Endothelial cell of umbilical vein (primary cell): ENCODE measurements at regions not wholly inside any gene's neighbourhood (a gene's known extent, or its start where the extent isn't known, plus 50 kb on each side); places are given as distances from the start of the nearest gene placed in this dataset.

Experiments
- BruUV-seq: library from RNA; stranded (reverse); fragments of 400-500 nt; replicated peaks from 2 replicates; lab custom pipeline; 2021; lab: Mats Ljungman, UMichigan
- CTCF ChIA-PET: fragments of 300-600, 350-600 bp; sonication (Branson Sonifier 250); formaldehyde crosslinking; loops from one replicate; lab custom pipeline; 2021; ENCODE audit warnings: antibody characterized with exemption, inconsistent platforms; lab: Charles Lee
- POLR2A ChIA-PET: fragments of 300-600, 350-600 bp; sonication (Branson Sonifier 250); formaldehyde crosslinking; loops from one replicate; lab custom pipeline; 2021; ENCODE audit warnings: antibody characterized with exemption, inconsistent platforms; lab: Charles Lee
- DNase-seq: peaks from one replicate; pipeline ENCODE4 v3.0.0-alpha.2; 2011; ENCODE audit warnings: low read depth, low spot score
- FAIRE-seq: peaks from 2 replicates; lab custom pipeline; 2011; peaks lifted over from hg19 to GRCh38; lab: Jason Lieb, UNC
- H2AFZ ChIP-seq: 2 replicates; pipeline ENCODE4 v1.6.0; 2012; ENCODE audit warnings: low read depth, low read length, control low read depth, inconsistent platforms
- H3K27ac ChIP-seq: 2 replicates; pipeline ENCODE4 v1.5.1; 2011; ENCODE audit warnings: low read depth, mild to moderate bottlenecking, control low read depth, low read length, moderate library complexity; ENCODE audit not compliant: insufficient read depth
- H3K27me3 ChIP-seq, 2 experiments: 2 replicates each; pipeline versions ENCODE4 v1.6.0 to v1.6.1; 2011; ENCODE audit warnings: low read length in 2 of 2, mixed read lengths in 1 of 2; ENCODE audit not compliant: control insufficient read depth in 2 of 2, insufficient read depth in 2 of 2
- H3K36me3 ChIP-seq, 2 experiments: 2 replicates in 1 of 2; 3 replicates in 1 of 2; pipeline ENCODE4 v1.5.1; 2011; ENCODE audit warnings: low read length in 2 of 2, mild to moderate bottlenecking in 1 of 2, moderate library complexity in 1 of 2; ENCODE audit not compliant: control insufficient read depth in 2 of 2, insufficient read depth in 2 of 2; ENCODE audit errors: extremely low read depth in 1 of 2
- H3K4me1 ChIP-seq: 3 replicates; pipeline ENCODE4 v1.5.1; 2011; ENCODE audit warnings: mild to moderate bottlenecking, low read length; ENCODE audit not compliant: control insufficient read depth, insufficient read depth; ENCODE audit errors: extremely low read depth
- H3K4me2 ChIP-seq: 2 replicates; pipeline ENCODE4 v1.6.1; 2011; ENCODE audit warnings: low read length, control low read depth, mixed read lengths; ENCODE audit not compliant: insufficient read depth
- H3K4me3 ChIP-seq, 3 experiments: fragments of 200-600 bp in 1 of 3; sonication (generic), shearing (Covaris generic) in 1 of 3; replicated peaks in 1 of 3; 2 replicates each; pipeline ENCODE4 v1.5.1; 2011 to 2016; ENCODE audit warnings: control low read depth in 3 of 3, low read length in 3 of 3, mild to moderate bottlenecking in 2 of 3, inconsistent platforms in 1 of 3, low read depth in 1 of 3, moderate library complexity in 1 of 3; ENCODE audit not compliant: insufficient read depth in 1 of 3
- H3K79me2 ChIP-seq: 2 replicates; pipeline ENCODE4 v1.6.0; 2012; ENCODE audit warnings: low read length, inconsistent platforms; ENCODE audit not compliant: control insufficient read depth, insufficient read depth
- H3K9ac ChIP-seq: replicated peaks from 2 replicates; pipeline ENCODE3; 2011; ENCODE audit warnings: low read length, control low read depth; ENCODE audit not compliant: insufficient read depth; ENCODE audit errors: extremely low read depth
- H3K9me1 ChIP-seq: replicated peaks from 3 replicates; pipeline ENCODE4 v1.6.0; 2011; ENCODE audit warnings: mild to moderate bottlenecking, low read length; ENCODE audit not compliant: control insufficient read depth, insufficient read depth; ENCODE audit errors: extremely low read depth
- H3K9me3 ChIP-seq: replicated peaks from 2 replicates; pipeline ENCODE4 v1.5.1; 2012; ENCODE audit warnings: low read length, inconsistent platforms; ENCODE audit not compliant: control insufficient read depth, insufficient read depth
- H4K20me1 ChIP-seq: replicated peaks from 2 replicates; pipeline ENCODE3; 2011; ENCODE audit warnings: mild to moderate bottlenecking, low read length; ENCODE audit not compliant: control insufficient read depth, insufficient read depth; ENCODE audit errors: extremely low read depth
- EZH2 ChIP-seq: IDR thresholded peaks from 2 replicates; pipeline ENCODE4 v1.6.1; 2012; ENCODE audit warnings: borderline replicate concordance, low read depth, mild to moderate bottlenecking, moderate library complexity, low read length, inconsistent platforms; ENCODE audit not compliant: severe bottlenecking
- FOS ChIP-seq: IDR thresholded peaks from 2 replicates; pipeline ENCODE4 v1.6.1; 2011; ENCODE audit warnings: mild to moderate bottlenecking, low read length, moderate library complexity, borderline replicate concordance; ENCODE audit not compliant: insufficient read depth
- GATA2 ChIP-seq: IDR thresholded peaks from 2 replicates; pipeline ENCODE4 v1.7.0; 2011; ENCODE audit warnings: low read depth, mild to moderate bottlenecking, moderate library complexity, mixed read lengths, low read length; ENCODE audit not compliant: insufficient read length, insufficient read depth
- JUN ChIP-seq: IDR thresholded peaks from 2 replicates; pipeline ENCODE4 v1.6.1; 2011; ENCODE audit warnings: borderline replicate concordance, low read depth; ENCODE audit not compliant: insufficient read length, insufficient read depth
- MAX ChIP-seq: IDR thresholded peaks from 2 replicates; pipeline ENCODE4 v1.6.1; 2011; ENCODE audit not compliant: insufficient read depth, insufficient read length
- MYC ChIP-seq: IDR thresholded peaks from one replicate; pipeline ENCODE4 v1.6.1; 2011; ENCODE audit warnings: mild to moderate bottlenecking, low read depth, low read length
- POLR2A ChIP-seq: IDR thresholded peaks from 2 replicates; pipeline ENCODE4 v1.6.1; 2012; ENCODE audit warnings: low read depth, mild to moderate bottlenecking, control low read depth, low read length
- POLR2AphosphoS5 ChIP-seq: IDR thresholded peaks from 2 replicates; pipeline ENCODE4 v1.6.1; 2012; ENCODE audit warnings: low read depth, mild to moderate bottlenecking, control low read depth, low read length, moderate library complexity; ENCODE audit not compliant: insufficient read depth
- dilution Hi-C: fragments of 300-500 bp; cut with MboI; formaldehyde crosslinking; loops from one replicate; pipeline ENCODE4 v1.15.0; 2019; ENCODE audit warnings: low sequenced_read_pairs; ENCODE audit not compliant: extremely low pct_ligation_motif_present
- intact Hi-C: fragments of 100-400 bp; cut with micrococcal nuclease; formaldehyde crosslinking; loops from one replicate; pipeline ENCODE4 v1.10.0; 2022
- TF ChIP-seq, protein P1 (sequence below), 2 donors: IDR thresholded peaks; 1 replicate in 1 of 2; 2 replicates in 1 of 2; pipeline ENCODE4 v1.5.1; 2011; ENCODE audit warnings: low read length in 2 of 2, mild to moderate bottlenecking in 2 of 2, moderate library complexity in 2 of 2, control low read depth in 1 of 2, inconsistent platforms in 1 of 2, low read depth in 1 of 2; ENCODE audit not compliant: insufficient read depth in 1 of 2; ENCODE audit errors: extremely low read depth in 1 of 2

GRCh38 chr3:166446291-166446690, 609.1 kb upstream of the BCHE start:
- dilution Hi-C loops, result no loop called here

More at GRCh38 chr3:166446291-166446690, 609.1 kb upstream of the BCHE start:
- intact Hi-C loops, result no loop called here
- no peak overlapping the region for H3K27ac ChIP-seq
- ChIA-PET POLR2A (no interaction called here), CTCF (no interaction called here)
- H3K79me2 ChIP-seq, result no peaks in the 10 kb centered on the region
- no peak overlapping the region for H2AFZ ChIP-seq
- H4K20me1 ChIP-seq, result no peaks in the 10 kb centered on the region
- no peaks in the 10 kb centered on the region for H3K36me3 ChIP-seq
- no peak overlapping the region for H3K9ac ChIP-seq
- no peak overlapping the region for H3K4me2 ChIP-seq
- no peak for DNase-seq
- no peak for FAIRE-seq
- no peak overlapping the region for H3K4me3 ChIP-seq
- no peaks in the 10 kb centered on the region for H3K4me1 ChIP-seq
- no peaks in the 10 kb centered on the region for H3K9me1 ChIP-seq
- TF ChIP-seq MAX (no peak), MYC (no peak), JUN (no peak), GATA2 (no peak), FOS (no peak), POLR2AphosphoS5 (no peak), EZH2 (no peak), POLR2A (no peak)
- TF ChIP-seq, protein P1, sequence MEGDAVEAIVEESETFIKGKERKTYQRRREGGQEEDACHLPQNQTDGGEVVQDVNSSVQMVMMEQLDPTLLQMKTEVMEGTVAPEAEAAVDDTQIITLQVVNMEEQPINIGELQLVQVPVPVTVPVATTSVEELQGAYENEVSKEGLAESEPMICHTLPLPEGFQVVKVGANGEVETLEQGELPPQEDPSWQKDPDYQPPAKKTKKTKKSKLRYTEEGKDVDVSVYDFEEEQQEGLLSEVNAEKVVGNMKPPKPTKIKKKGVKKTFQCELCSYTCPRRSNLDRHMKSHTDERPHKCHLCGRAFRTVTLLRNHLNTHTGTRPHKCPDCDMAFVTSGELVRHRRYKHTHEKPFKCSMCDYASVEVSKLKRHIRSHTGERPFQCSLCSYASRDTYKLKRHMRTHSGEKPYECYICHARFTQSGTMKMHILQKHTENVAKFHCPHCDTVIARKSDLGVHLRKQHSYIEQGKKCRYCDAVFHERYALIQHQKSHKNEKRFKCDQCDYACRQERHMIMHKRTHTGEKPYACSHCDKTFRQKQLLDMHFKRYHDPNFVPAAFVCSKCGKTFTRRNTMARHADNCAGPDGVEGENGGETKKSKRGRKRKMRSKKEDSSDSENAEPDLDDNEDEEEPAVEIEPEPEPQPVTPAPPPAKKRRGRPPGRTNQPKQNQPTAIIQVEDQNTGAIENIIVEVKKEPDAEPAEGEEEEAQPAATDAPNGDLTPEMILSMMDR (IDR thresholded peaks at IDR 0.05; ENCODE audit: extremely low read depth in 1 of 2, insufficient read depth in 1 of 2, low read depth in 1 of 2, low read length in 2 of 2), result no peak
- peaks cover 5% of the 10 kb centered on the region for H3K9me3 ChIP-seq
- no peaks in the 10 kb centered on the region for H3K27me3 ChIP-seq
- BruUV-seq, result no TSS peak
